Neural cell (in vitro differentiated cells): ENCODE measurements at regions not wholly inside any gene's neighbourhood (a gene's known extent, or its start where the extent isn't known, plus 50 kb on each side); places are given as distances from the start of the nearest gene placed in this dataset.

Experiments used
- H2AFZ ChIP-seq: fragments of 200-600, 300-800 bp; sonication (generic), shearing (Covaris generic); 2 replicates; pipeline ENCODE4 v1.6.0; 2014; ENCODE audit warnings: low read depth, mild to moderate bottlenecking, antibody characterized with exemption, low read length, moderate library complexity
- H3F3A ChIP-seq: fragments of 200-600 bp; shearing (Covaris generic); 2 replicates; pipeline ENCODE4 v1.6.1; 2016; ENCODE audit warnings: mild to moderate bottlenecking, moderate library complexity, mixed read lengths, antibody characterized with exemption, low read length; ENCODE audit not compliant: insufficient read depth, poor library complexity, severe bottlenecking
- H3K27ac ChIP-seq: fragments of 200-600, 300-800 bp; sonication (generic), shearing (Covaris generic); 2 replicates; pipeline ENCODE4 v1.5.1; 2014; ENCODE audit warnings: mild to moderate bottlenecking, low read length, moderate library complexity
- H3K27me3 ChIP-seq: fragments of 300-800, 200-600 bp; sonication (generic), shearing (Covaris generic); 2 replicates; pipeline ENCODE4 v1.6.0; 2014; ENCODE audit warnings: mild to moderate bottlenecking, low read depth, low read length, moderate library complexity; ENCODE audit not compliant: insufficient read depth
- H3K36me3 ChIP-seq: fragments of 300-800, 200-600 bp; sonication (generic), shearing (Covaris generic); 2 replicates; pipeline ENCODE4 v1.5.1; 2014; ENCODE audit warnings: mild to moderate bottlenecking, antibody characterized with exemption, low read length, moderate library complexity; ENCODE audit not compliant: insufficient read depth
- H3K4me2 ChIP-seq: fragments of 300-800, 200-600 bp; sonication (generic), shearing (Covaris generic); 2 replicates; pipeline ENCODE4 v1.6.0; 2014; ENCODE audit warnings: mild to moderate bottlenecking, low read length
- H3K4me3 ChIP-seq: fragments of 300-800, 200-600 bp; sonication (generic), shearing (Covaris generic); 2 replicates; pipeline ENCODE4 v1.5.1; 2014; ENCODE audit warnings: mild to moderate bottlenecking, low read length, moderate library complexity
- H3K79me2 ChIP-seq: fragments of 200-600 bp; shearing (Covaris generic); replicated peaks from 2 replicates; pipeline ENCODE4 v1.6.0; 2014; ENCODE audit warnings: mild to moderate bottlenecking, low read length, moderate library complexity; ENCODE audit not compliant: insufficient read depth
- H3K9ac ChIP-seq: fragments of 300-800, 200-600 bp; sonication (generic), shearing (Covaris generic); 2 replicates; pipeline ENCODE4 v1.6.1; 2016; ENCODE audit warnings: mild to moderate bottlenecking, low read length, mixed read lengths
- H3K9me2 ChIP-seq: fragments of 200-600 bp; shearing (Covaris generic); 2 replicates; pipeline ENCODE4 v1.6.1; 2016; ENCODE audit warnings: mild to moderate bottlenecking, low read length, mixed read lengths; ENCODE audit not compliant: insufficient read depth
- H3K9me3 ChIP-seq: fragments of 200-600, 300-800 bp; sonication (generic), shearing (Covaris generic); 2 replicates; pipeline ENCODE4 v1.6.1; 2016; ENCODE audit warnings: mild to moderate bottlenecking, mixed run types, low read length, moderate library complexity, mixed read lengths
- H4K20me1 ChIP-seq: fragments of 200-600 bp; shearing (Covaris generic); 2 replicates; pipeline ENCODE4 v1.6.1; 2016; ENCODE audit warnings: mild to moderate bottlenecking, mixed run types; ENCODE audit not compliant: insufficient read depth
- EP300 ChIP-seq: fragments of 450-650 bp; conservative IDR thresholded peaks from 2 replicates; pipeline ENCODE4 v1.6.1; 2014; ENCODE audit warnings: antibody characterized with exemption, mild to moderate bottlenecking, moderate library complexity; ENCODE audit not compliant: poor library complexity, severe bottlenecking
- EZH2 ChIP-seq: fragments of 200-600, 300-800 bp; shearing (Covaris generic), sonication (generic); IDR thresholded peaks from 2 replicates; pipeline ENCODE4 v1.6.1; 2014; ENCODE audit warnings: antibody characterized with exemption, low read length, borderline replicate concordance, mild to moderate bottlenecking; ENCODE audit not compliant: insufficient read depth, poor library complexity, severe bottlenecking
- MXI1 ChIP-seq: fragments of 450-650 bp; conservative IDR thresholded peaks from 2 replicates; pipeline ENCODE4 v1.6.1; 2014; ENCODE audit warnings: antibody characterized with exemption, mild to moderate bottlenecking; ENCODE audit not compliant: poor library complexity, severe bottlenecking
- POLR2AphosphoS5 ChIP-seq: IDR thresholded peaks from 2 replicates; pipeline ENCODE4 v1.6.1; 2012
- RAD21 ChIP-seq: fragments of 450-650 bp; conservative IDR thresholded peaks from 2 replicates; pipeline ENCODE4 v1.6.1; 2014; ENCODE audit warnings: antibody characterized with exemption, mild to moderate bottlenecking, moderate library complexity
- SMC3 ChIP-seq: fragments of 450-650 bp; conservative IDR thresholded peaks from 2 replicates; pipeline ENCODE4 v1.6.1; 2014; ENCODE audit warnings: antibody characterized with exemption, mild to moderate bottlenecking, moderate library complexity; ENCODE audit not compliant: poor library complexity
- TAF1 ChIP-seq: IDR thresholded peaks from 2 replicates; pipeline ENCODE4 v1.6.1; 2012; ENCODE audit warnings: low read depth
- TF ChIP-seq, protein P1 (sequence below): IDR thresholded peaks from 2 replicates; pipeline ENCODE4 v1.6.1; 2012; ENCODE audit warnings: borderline replicate concordance
- TF ChIP-seq, protein P2 (sequence below): fragments of 450-650 bp; IDR thresholded peaks from 2 replicates; pipeline ENCODE4 v1.5.1; 2014; ENCODE audit warnings: antibody characterized with exemption, mild to moderate bottlenecking, moderate library complexity; ENCODE audit not compliant: poor library complexity, severe bottlenecking

DNA sequence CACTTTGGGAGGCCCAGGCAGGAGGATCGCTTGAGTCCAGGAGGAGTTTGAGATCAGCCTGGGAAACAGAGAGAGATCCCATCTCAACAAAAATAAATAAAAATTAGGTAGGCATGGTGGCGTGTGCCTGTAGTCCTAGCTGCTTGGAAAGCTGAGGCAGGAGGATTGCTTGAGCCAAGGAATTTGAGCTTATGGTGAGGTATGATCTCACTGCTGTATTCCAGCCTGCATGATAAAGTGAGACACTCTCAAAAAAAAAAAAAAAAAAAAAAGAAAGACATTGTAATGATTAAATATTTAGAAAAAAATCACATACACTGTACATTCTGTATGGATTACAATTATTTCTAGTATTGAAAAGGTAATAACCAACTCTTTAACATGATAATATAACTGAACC lies 87.1 kb downstream of the SLIT2 start:
- Histone ChIP-seq H3K4me3 (no peak overlapping the region), H3F3A (no peaks in the 10 kb centered on the region), H3K9me3 (no peaks in the 10 kb centered on the region), H3K4me2 (no peak overlapping the region), H3K36me3 (no peaks in the 10 kb centered on the region), H3K27ac (no peak overlapping the region), H2AFZ (no peak overlapping the region), H3K9me2 (no peaks in the 10 kb centered on the region), H4K20me1 (no peaks in the 10 kb centered on the region), H3K27me3 (no peaks in the 10 kb centered on the region), H3K9ac (no peak overlapping the region), H3K79me2 (peaks cover 3% of the 10 kb centered on the region)
- no peak for TF ChIP-seq TAF1
- TF ChIP-seq MXI1 = no peak
- TF ChIP-seq, protein P1, sequence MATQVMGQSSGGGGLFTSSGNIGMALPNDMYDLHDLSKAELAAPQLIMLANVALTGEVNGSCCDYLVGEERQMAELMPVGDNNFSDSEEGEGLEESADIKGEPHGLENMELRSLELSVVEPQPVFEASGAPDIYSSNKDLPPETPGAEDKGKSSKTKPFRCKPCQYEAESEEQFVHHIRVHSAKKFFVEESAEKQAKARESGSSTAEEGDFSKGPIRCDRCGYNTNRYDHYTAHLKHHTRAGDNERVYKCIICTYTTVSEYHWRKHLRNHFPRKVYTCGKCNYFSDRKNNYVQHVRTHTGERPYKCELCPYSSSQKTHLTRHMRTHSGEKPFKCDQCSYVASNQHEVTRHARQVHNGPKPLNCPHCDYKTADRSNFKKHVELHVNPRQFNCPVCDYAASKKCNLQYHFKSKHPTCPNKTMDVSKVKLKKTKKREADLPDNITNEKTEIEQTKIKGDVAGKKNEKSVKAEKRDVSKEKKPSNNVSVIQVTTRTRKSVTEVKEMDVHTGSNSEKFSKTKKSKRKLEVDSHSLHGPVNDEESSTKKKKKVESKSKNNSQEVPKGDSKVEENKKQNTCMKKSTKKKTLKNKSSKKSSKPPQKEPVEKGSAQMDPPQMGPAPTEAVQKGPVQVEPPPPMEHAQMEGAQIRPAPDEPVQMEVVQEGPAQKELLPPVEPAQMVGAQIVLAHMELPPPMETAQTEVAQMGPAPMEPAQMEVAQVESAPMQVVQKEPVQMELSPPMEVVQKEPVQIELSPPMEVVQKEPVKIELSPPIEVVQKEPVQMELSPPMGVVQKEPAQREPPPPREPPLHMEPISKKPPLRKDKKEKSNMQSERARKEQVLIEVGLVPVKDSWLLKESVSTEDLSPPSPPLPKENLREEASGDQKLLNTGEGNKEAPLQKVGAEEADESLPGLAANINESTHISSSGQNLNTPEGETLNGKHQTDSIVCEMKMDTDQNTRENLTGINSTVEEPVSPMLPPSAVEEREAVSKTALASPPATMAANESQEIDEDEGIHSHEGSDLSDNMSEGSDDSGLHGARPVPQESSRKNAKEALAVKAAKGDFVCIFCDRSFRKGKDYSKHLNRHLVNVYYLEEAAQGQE = no peak
- TF ChIP-seq EP300 = no peak
- no peak for TF ChIP-seq RAD21
- TF ChIP-seq, protein P2, sequence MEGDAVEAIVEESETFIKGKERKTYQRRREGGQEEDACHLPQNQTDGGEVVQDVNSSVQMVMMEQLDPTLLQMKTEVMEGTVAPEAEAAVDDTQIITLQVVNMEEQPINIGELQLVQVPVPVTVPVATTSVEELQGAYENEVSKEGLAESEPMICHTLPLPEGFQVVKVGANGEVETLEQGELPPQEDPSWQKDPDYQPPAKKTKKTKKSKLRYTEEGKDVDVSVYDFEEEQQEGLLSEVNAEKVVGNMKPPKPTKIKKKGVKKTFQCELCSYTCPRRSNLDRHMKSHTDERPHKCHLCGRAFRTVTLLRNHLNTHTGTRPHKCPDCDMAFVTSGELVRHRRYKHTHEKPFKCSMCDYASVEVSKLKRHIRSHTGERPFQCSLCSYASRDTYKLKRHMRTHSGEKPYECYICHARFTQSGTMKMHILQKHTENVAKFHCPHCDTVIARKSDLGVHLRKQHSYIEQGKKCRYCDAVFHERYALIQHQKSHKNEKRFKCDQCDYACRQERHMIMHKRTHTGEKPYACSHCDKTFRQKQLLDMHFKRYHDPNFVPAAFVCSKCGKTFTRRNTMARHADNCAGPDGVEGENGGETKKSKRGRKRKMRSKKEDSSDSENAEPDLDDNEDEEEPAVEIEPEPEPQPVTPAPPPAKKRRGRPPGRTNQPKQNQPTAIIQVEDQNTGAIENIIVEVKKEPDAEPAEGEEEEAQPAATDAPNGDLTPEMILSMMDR = no peak
- TF ChIP-seq SMC3 = no peak
- no peak for TF ChIP-seq EZH2

DNA sequence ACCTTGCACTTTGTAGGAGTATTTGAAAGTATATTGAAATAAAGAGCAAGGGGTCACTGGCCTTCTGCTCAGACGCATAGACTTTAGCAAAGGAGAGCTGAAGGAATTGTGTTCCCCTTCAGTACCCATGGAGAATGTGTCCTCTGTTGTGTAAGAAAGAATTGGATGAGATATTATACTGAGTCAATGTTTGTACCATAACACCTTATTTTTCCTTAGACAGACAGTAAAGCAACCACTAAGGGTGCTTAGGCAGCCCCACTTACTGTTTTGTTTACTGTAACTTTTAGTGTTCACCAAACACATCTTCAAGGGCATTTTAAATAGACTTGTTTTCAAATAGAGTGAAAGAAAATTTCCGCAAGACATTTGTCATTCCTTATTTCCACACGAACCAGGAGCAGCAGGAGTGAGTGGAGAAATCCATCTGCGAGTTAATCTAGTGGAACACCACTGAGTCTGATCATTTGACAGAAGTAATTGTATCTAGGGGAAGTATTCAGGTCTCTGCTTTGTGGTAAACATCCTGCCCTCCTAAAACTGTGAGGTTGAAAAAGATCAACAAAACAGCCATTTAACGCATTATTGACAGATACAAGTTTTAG lies 89.5 kb downstream of the SLIT2 start:
- H3K27me3 ChIP-seq = no peaks in the 10 kb centered on the region
- H3K9ac ChIP-seq = no peak overlapping the region
- H3K9me2 ChIP-seq = no peaks in the 10 kb centered on the region
- H3K27ac ChIP-seq = no peak overlapping the region
- H3K9me3 ChIP-seq = no peaks in the 10 kb centered on the region
- no peak overlapping the region for H3K4me3 ChIP-seq
- no peak overlapping the region for H2AFZ ChIP-seq
- no peaks in the 10 kb centered on the region for H3K36me3 ChIP-seq
- no peak for TF ChIP-seq MXI1
- TF ChIP-seq, protein P2 = no peak
- TF ChIP-seq RAD21 = no peak
- no peak for TF ChIP-seq SMC3
- TF ChIP-seq, protein P1 = peak; percentile 80
- TF ChIP-seq TAF1 = no peak
- no peak for TF ChIP-seq EP300
- TF ChIP-seq EZH2 = no peak
- peak; percentile 49 for TF ChIP-seq POLR2AphosphoS5
- H3K4me2 ChIP-seq = no peak overlapping the region
- no peaks in the 10 kb centered on the region for H3F3A ChIP-seq
- no peaks in the 10 kb centered on the region for H4K20me1 ChIP-seq
- H3K79me2 ChIP-seq = peaks cover 3% of the 10 kb centered on the region
